ENCODE measurements at regions not wholly inside any gene's neighbourhood (a gene's known extent, or its start where the extent isn't known, plus 50 kb on each side); places are given as distances from the start of the nearest gene placed in this dataset.

DNA sequence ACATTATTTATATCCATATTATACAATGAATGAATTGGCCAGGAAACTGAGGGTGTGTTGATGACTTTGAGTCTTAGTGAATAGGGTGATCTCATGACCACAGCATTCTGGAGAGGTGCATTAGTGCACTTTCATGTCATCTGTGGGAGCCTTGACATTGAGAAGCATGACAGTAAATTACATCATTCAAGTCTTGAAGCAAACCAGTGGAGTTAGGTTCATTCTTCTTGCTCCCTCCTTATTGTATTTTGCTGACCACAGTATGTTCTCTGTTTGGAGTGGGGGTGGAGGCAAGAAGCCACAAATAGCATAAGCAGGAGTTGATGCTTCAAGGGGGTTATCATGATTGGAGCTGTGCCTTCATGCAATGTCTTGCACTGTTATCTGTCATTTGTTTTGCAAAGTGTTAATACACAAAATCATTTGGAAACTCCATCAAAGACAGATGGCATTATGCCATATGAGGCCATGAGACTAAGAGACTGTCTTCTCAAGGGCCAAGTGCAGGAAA is 680.2 kb downstream of the NYAP2 start:
- Mint-ChIP-seq H3K9me3 (peaks cover 0 to 3% of the 10 kb centered on the region in 2 donors), H3K27me3 (no peaks in the 10 kb centered on the region), H3K4me1 (ENCODE audit: low read depth in 2 of 2) (no peaks in the 10 kb centered on the region), H3K27ac (no peak overlapping the region), H3K4me3 (no peak overlapping the region), H3K36me3 (ENCODE audit: insufficient read depth) (no peaks in the 10 kb centered on the region)
- DNase-seq (no peak), ATAC-seq (replicated peaks) (no peak)

DNA sequence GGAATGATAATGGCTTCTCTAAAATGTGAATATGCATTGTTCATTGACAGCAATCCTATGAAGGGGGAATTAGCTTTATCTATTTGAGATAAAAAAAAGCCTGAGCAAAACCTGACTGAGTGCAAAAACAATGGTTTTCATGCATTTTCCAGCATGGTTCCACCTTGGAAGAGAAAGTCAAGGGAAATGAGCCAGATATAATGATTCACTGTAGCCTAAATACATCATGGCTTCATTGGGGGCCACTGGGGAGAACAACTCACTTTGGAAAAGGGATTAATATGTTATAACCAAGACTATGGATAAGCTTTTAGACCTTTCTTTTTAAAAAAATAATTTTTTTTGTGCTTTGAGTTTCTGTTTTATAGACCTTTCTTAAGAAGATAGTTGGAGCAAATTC is 679.7 kb downstream of the NYAP2 start:
- no peaks in the 10 kb centered on the region for H3K4me1 Mint-ChIP-seq (ENCODE audit: low read depth in 2 of 2)
- H3K4me3 Mint-ChIP-seq = no peak overlapping the region
- no peak for DNase-seq
- H3K27ac Mint-ChIP-seq = no peak overlapping the region
- H3K27me3 Mint-ChIP-seq = no peaks in the 10 kb centered on the region
- H3K36me3 Mint-ChIP-seq (ENCODE audit: insufficient read depth) = no peaks in the 10 kb centered on the region
- H3K9me3 Mint-ChIP-seq = peaks cover 0 to 3% of the 10 kb centered on the region in 2 donors
- no peak for ATAC-seq (replicated peaks)

DNA sequence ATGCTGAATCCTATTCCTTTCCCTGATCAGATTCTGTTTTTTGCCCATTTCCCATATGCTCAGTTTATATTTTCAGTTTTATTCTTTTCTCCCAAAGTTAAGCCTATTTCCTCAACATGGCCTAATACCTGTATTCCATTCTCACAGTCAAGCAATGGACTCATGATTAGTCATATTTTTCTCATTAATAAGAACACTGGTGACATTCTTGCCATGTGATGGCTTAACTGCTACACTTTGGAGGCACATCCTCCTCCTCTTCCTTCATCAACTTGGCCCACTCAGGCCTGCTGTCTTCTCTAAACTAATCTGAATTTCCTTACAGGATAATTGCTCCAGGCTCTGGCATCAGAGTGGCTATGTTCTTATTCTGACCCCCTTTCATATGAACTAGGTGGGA is 679.2 kb downstream of the NYAP2 start:
- H3K27ac Mint-ChIP-seq = no peak overlapping the region
- no peaks in the 10 kb centered on the region for H3K36me3 Mint-ChIP-seq (ENCODE audit: insufficient read depth)
- no peaks in the 10 kb centered on the region for H3K27me3 Mint-ChIP-seq
- no peaks in the 10 kb centered on the region for H3K4me1 Mint-ChIP-seq (ENCODE audit: low read depth in 2 of 2)
- DNase-seq = no peak
- H3K9me3 Mint-ChIP-seq = peaks cover 0 to 5% of the 10 kb centered on the region in 2 donors
- no peak overlapping the region for H3K4me3 Mint-ChIP-seq
- no peak for ATAC-seq (replicated peaks)

DNA sequence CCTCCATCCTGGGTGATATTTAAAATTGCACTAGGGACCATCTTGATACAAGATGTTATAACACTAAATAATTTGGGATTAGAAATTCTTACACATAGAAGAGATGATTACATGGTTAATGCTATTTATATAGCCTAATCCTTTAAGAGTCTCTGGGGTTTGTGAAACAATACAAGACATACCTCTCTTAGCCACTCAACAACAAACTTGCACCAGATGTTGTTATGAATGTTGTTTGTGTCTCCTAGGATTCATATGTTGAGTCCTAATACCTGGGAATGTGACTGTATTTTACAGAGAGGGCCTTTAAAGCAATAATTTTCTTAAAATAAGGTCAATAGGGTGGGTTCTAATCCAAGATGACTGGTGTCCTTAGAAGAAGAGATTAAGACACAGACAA is 678.3 kb downstream of the NYAP2 start:
- DNase-seq = no peak
- no peak overlapping the region for H3K4me3 Mint-ChIP-seq

DNA sequence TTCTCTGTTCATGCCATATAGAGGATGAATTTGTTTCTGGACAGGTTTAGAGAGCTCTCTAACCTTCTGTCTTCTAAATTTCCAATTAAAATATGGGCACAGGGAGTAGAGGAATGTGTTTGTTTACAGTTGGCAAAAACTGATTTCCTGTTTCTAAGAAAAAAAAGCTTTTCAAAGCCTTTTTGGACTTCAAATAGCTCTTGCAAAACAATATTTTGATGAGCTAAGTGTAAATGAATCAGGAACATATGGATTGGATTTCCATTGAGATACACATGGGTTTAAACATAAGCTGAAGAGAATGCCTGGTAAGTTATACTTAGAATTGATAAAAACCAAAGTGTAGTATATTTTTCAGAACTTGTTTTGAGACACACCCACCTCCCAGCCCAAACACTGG is 677.5 kb downstream of the NYAP2 start:
- Mint-ChIP-seq H3K4me3 (no peak overlapping the region), H3K27ac (no peak overlapping the region), H3K27me3 (no peaks in the 10 kb centered on the region), H3K36me3 (ENCODE audit: insufficient read depth) (no peaks in the 10 kb centered on the region), H3K9me3 (peaks cover 0 to 6% of the 10 kb centered on the region in 2 donors), H3K4me1 (ENCODE audit: low read depth in 2 of 2) (no peaks in the 10 kb centered on the region)
- no peak for ATAC-seq (replicated peaks)
- DNase-seq = no peak

More for the DNA sequence above, 678.3 kb downstream of the NYAP2 start:
- ATAC-seq (replicated peaks) = no peak
- Mint-ChIP-seq H3K36me3 (ENCODE audit: insufficient read depth) (no peaks in the 10 kb centered on the region), H3K4me1 (ENCODE audit: low read depth in 2 of 2) (no peaks in the 10 kb centered on the region), H3K9me3 (peaks cover 0 to 6% of the 10 kb centered on the region in 2 donors), H3K27me3 (no peaks in the 10 kb centered on the region), H3K27ac (no peak overlapping the region)

DNA sequence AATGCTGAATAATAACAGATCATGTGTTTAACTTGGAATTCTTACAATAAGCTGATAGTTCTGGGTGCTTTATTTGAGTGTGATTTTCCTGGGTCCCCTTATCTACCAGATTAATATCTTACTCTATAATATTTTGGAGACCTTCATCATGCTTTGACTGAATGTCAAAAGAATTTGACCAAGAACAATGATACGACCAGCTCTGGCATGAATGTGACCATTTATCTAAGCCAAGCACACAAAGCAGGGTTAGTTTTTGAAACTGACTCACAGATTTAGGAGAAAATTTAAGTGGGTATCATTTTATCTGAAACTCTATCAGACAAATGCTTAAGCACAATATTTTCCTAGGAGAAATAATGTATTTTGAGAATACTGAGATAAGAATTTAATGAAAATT is 677.0 kb downstream of the NYAP2 start:
- Mint-ChIP-seq H3K27ac (no peak overlapping the region), H3K4me1 (ENCODE audit: low read depth in 2 of 2) (no peaks in the 10 kb centered on the region), H3K27me3 (no peaks in the 10 kb centered on the region), H3K9me3 (peaks cover 0 to 9% of the 10 kb centered on the region in 2 donors), H3K4me3 (no peak overlapping the region), H3K36me3 (ENCODE audit: insufficient read depth) (no peaks in the 10 kb centered on the region)
- ATAC-seq (replicated peaks) (no peak), DNase-seq (no peak)

DNA sequence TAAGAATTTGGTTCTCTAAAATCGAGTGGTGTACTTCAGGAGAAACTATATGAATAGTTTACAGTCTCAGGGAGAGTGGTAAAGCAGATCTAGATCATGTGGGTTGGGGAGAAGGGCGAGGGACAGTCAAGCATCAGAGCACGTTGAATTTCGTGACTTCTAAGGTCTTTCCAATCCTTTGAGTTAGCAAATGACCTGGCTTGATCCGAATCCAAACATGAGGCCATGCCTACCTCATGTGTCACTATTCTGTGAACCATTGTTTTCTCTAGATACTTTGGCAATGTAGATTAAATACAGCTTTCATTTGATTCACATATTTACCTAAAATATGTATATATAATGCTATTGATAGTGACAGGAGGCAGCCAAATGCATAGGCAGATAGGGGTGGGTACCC is 674.9 kb downstream of the NYAP2 start:
- H3K9me3 Mint-ChIP-seq = peaks cover 0 to 9% of the 10 kb centered on the region in 2 donors
- no peak for DNase-seq

DNA sequence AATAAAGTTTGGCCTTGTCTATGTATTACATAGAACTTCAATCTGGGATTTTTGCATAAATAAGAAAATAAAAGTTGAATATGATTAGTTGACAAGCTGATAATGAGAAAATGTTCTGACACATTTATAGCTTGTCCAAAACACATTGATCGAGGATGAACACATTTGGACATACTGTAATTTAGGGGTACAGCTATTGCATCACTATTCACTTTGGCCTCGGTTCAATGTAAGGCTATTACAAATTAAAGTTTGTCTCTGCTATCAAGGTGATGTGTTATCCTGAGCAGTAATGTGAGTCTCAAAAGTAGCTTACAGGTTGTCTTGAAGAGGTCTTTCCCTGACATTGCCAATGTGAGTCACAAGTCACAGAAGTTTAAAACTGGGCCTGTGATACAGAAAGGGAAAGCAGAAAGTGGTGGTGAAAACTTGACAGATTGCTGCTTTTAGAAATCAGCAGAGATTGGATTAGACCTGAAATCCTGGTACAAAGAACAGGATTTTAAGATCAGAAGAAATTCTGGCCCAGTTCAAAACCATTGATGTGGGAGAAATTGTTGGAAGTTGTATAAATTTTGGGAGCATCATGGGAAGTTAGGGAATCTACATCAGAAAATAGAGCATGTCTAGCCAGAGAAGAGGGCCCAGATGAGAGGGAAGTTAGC is 674.1 kb downstream of the NYAP2 start:
- Mint-ChIP-seq H3K27me3 (no peaks in the 10 kb centered on the region), H3K4me3 (no peak overlapping the region), H3K36me3 (ENCODE audit: insufficient read depth) (no peaks in the 10 kb centered on the region), H3K9me3 (peaks cover 0 to 9% of the 10 kb centered on the region in 2 donors), H3K4me1 (ENCODE audit: low read depth in 2 of 2) (no peaks in the 10 kb centered on the region), H3K27ac (no peak overlapping the region)
- DNase-seq (no peak), ATAC-seq (replicated peaks) (no peak)

More for the DNA sequence above, 674.9 kb downstream of the NYAP2 start:
- Mint-ChIP-seq H3K27ac (no peak overlapping the region), H3K36me3 (ENCODE audit: insufficient read depth) (no peaks in the 10 kb centered on the region), H3K27me3 (no peaks in the 10 kb centered on the region), H3K4me1 (ENCODE audit: low read depth in 2 of 2) (no peaks in the 10 kb centered on the region), H3K4me3 (no peak overlapping the region)
- ATAC-seq (replicated peaks) = no peak

DNA sequence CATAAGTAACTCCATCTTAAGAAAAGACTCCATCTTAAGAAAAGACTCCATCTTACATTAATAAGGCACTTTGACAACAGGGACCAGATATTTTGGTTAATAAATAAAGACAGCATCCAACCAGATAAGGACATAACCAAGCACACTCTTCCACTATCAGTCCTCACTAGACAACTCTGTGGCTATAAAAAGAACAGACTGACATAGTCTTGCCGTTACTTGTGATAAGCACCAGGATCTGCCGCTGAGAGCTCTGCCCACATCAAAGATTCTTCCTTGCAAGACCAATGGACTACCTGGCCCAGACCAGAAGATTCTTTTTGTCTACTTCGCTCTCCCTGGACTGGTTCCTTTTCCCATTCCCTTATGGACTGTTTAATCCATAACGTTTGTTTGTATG is 667.4 kb downstream of the NYAP2 start:
- Mint-ChIP-seq H3K9me3 (peaks cover 0 to 4% of the 10 kb centered on the region in 2 donors), H3K4me1 (ENCODE audit: low read depth in 2 of 2) (no peaks in the 10 kb centered on the region), H3K27me3 (no peaks in the 10 kb centered on the region), H3K36me3 (ENCODE audit: insufficient read depth) (no peaks in the 10 kb centered on the region), H3K27ac (no peak overlapping the region), H3K4me3 (no peak overlapping the region)
- no peak for DNase-seq
- ATAC-seq (replicated peaks) = no peak

DNA sequence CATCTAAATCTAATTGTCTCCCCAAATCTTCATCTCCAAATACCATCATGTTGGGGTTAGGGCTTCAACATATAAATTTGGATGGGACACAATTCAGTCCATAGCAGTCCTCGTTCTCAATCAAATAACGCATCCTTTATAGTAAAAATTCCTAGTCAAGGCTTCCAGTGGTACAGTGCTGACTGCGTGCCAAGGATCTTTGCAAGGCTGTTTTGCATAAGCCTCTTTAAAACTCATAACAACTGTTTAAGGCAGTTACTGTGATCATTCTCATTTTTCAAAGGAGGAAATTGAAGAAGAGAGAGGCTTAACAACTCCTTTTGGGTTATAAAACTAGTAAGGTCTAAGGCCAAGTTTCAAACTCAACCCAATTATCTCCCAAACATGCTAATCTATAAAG is 666.9 kb downstream of the NYAP2 start:
- DNase-seq = no peak
- H3K4me3 Mint-ChIP-seq = no peak overlapping the region
- no peak overlapping the region for H3K27ac Mint-ChIP-seq
- H3K9me3 Mint-ChIP-seq = peaks cover 0 to 1% of the 10 kb centered on the region in 2 donors
- H3K27me3 Mint-ChIP-seq = no peaks in the 10 kb centered on the region
- no peak for ATAC-seq (replicated peaks)
- H3K36me3 Mint-ChIP-seq (ENCODE audit: insufficient read depth) = no peaks in the 10 kb centered on the region
- H3K4me1 Mint-ChIP-seq (ENCODE audit: low read depth in 2 of 2) = no peaks in the 10 kb centered on the region

DNA sequence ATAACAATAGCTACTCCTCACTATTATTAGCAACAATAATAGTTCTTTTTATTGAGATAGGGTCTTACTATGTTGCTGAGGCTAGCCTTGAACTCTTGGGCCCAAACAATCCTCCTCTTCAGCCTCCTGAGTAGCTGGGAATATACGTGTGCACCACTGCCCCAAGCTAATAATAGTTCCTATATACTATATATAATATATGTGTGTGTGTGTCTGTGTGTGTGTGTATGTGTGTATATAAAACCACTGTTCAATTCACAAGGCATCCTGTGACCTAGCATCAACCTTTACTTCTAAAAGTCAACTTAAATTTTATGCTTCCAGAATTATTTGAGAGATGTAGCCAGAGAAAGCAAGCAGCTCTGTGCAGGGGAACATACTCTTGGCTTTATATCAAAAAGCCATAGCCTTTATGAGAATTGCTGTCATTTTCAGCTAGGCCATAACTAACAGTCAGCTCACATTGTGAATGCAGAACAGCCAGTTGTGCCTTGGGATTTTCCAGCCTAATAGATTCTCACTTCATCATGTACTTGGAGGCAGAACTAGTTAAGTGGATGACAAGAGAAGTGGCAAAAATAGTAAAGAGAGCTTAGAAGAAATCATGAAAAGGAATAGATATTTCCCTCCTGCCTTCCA is 665.5 kb downstream of the NYAP2 start:
- Mint-ChIP-seq H3K4me1 (ENCODE audit: low read depth in 2 of 2) (no peaks in the 10 kb centered on the region), H3K27me3 (no peaks in the 10 kb centered on the region), H3K36me3 (ENCODE audit: insufficient read depth) (no peaks in the 10 kb centered on the region), H3K27ac (no peak overlapping the region), H3K9me3 (peaks cover 0 to 1% of the 10 kb centered on the region in 2 donors), H3K4me3 (no peak overlapping the region)
- ATAC-seq (replicated peaks) (no peak), DNase-seq (no peak)

DNA sequence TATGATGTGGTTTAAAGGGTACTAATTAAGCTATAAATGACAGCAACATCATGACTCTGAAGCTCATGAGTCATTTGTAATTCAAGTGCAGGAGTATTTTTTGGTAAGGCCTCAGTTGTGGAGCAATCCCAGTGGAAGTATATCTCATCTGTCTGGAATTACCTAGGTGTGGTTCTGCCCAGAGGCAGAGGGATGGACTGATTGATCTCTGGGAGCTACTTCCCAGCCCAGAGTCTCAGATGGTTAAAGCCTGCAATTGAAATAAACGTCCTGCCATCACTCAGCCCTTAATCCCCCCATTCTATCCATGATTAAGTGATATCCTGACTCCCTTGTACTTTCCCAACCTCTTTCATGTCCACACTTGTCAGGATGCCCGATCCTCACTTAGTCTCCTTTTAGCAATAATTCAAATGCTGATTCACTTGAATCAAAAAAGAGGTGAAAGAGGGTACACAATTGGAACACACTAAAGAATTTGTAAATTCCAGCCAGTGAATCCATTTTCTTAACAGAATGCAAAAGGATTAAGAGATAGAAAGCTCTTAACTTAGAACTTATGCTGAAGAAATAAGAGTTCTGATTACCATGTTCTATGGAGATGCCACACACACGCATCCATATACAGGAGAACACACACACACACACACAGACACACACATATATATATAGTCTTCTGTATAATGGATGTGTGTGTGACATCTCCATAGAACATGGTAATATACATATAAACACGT is 664.4 kb downstream of the NYAP2 start:
- Mint-ChIP-seq H3K4me1 (ENCODE audit: low read depth in 2 of 2) (no peaks in the 10 kb centered on the region), H3K36me3 (ENCODE audit: insufficient read depth) (no peaks in the 10 kb centered on the region), H3K9me3 (peaks cover 0 to 1% of the 10 kb centered on the region in 2 donors), H3K4me3 (no peak overlapping the region), H3K27ac (no peak overlapping the region), H3K27me3 (no peaks in the 10 kb centered on the region)
- DNase-seq (no peak), ATAC-seq (replicated peaks) (no peak)

DNA sequence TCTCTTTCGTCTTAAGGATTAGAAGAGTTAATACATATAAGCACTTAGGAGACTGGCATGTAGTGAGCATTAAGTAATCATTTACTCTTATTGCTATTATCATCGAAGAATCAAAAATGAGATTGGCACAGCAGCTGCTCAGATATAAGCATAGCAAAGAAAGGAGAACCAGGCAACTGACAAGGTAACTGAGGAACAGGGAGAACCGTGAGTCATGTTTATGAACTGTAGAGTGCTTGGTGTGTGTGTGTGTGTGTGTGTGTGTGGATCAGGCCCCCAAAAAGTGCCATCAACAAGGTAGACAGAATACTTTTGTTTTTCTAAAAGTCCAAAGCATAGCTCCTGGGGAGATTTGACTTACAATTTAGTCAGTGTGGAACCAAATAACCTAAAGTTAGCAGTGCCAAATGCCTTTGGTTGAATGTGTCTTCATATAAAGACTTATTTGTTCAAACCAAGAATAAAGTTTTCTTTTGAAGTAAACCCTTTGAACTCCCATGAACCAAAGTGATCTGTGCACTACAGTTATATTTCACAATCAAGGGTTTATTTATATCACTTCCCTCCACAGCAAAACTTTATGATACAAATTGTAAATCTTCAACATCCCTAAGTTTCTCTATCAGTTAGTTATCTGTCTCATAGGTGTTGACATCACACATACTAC is 660.6 kb downstream of the NYAP2 start:
- no peaks in the 10 kb centered on the region for H3K4me1 Mint-ChIP-seq (ENCODE audit: low read depth in 2 of 2)
- DNase-seq (no peak), ATAC-seq (replicated peaks) (no peak)
- H3K36me3 Mint-ChIP-seq (ENCODE audit: insufficient read depth) = no peaks in the 10 kb centered on the region
- H3K27ac Mint-ChIP-seq = no peak overlapping the region
- peaks cover 0 to 1% of the 10 kb centered on the region in 2 donors for H3K9me3 Mint-ChIP-seq
- no peak overlapping the region for H3K4me3 Mint-ChIP-seq
- no peaks in the 10 kb centered on the region for H3K27me3 Mint-ChIP-seq

Data from effector memory CD8-positive, alpha-beta T cell (primary cell).